CD1c-positive myeloid dendritic cell (primary cell): ENCODE measurements at regions not wholly inside any gene's neighbourhood (a gene's known extent, or its start where the extent isn't known, plus 50 kb on each side); places are given as distances from the start of the nearest gene placed in this dataset.
"Not testable (repeated sequence)": the region's sequence is repeated elsewhere in the genome, so short reads cannot be mapped to it uniquely, and the experiment has no call there.

Source experiments
- DNase-seq: peaks from one replicate; pipeline ENCODE4 v3.0.0-alpha.2; 2016; ENCODE audit errors: extremely low spot score

- no peak for DNase-seq
Observed at GRCh38 chr13:24931450-24932251, 164.3 kb upstream of the PABPC3 start.

- not testable (repeated sequence) for DNase-seq
Observed at GRCh38 chr13:24933106-24934023, 162.6 kb upstream of the PABPC3 start.

DNA sequence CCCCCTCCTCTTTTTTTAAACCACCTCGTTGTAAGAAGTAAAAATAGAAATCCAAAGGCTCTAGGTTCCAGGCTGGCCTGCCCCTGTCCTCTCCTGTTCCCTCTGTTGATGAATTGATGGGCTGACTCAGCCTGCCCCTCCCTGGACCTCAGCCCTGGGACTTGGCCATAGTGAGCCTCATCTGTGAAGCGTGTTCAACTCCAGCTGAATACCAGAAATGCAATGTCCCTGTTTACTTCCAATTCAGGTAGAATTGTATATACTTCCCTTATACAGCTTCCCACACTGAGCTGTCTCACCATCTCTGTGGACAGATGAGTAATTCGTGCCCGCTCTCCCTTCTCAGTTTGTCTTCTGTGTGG lies 161.9 kb upstream of the PABPC3 start:
- DNase-seq = not testable (repeated sequence)

DNA sequence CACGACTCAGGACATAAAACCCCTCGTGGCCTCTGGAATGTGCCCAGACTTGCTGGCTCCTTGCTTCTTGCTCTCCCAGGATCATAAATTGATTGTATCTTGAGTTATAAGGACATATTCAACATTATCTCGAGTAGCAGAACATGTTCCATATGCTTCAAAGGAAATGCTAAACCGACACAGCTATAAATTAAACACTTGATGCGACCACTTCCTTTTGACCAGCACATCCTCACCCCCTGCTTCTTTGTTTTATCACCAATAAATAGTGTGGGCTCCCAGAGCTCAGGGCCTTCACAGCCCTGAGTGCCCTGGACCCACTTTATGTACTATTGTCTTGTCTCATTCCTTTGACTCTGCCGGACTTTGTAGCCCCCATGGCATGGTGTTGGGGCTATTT lies 157.0 kb upstream of the PABPC3 start:
- DNase-seq = no peak

- not testable (repeated sequence) for DNase-seq
Observed at GRCh38 chr13:24941023-24941713, 154.8 kb upstream of the PABPC3 start.

GRCh38 chr13:24943136-24943535 lies 152.8 kb upstream of the PABPC3 start:
- DNase-seq = no peak

DNA sequence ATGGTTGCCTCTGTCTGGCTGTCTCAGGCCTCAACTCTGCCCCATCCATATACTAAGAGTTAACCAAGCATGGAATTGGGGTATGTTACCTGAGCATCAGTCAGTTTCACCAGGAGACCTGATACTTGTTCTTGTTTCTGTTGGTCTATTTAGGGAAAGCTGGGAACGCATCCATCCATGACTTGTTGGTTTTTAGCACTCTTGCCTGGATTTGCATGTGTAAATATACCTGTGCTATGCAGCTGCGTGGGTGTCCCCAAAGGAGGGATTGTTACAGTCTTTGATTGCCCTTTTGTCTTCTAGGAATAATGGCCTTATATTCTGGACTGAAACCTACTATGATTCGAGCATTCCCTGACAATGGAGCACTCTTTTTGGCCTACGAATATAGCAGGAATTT lies 151.9 kb upstream of the PABPC3 start:
- DNase-seq = not testable (repeated sequence)

DNA sequence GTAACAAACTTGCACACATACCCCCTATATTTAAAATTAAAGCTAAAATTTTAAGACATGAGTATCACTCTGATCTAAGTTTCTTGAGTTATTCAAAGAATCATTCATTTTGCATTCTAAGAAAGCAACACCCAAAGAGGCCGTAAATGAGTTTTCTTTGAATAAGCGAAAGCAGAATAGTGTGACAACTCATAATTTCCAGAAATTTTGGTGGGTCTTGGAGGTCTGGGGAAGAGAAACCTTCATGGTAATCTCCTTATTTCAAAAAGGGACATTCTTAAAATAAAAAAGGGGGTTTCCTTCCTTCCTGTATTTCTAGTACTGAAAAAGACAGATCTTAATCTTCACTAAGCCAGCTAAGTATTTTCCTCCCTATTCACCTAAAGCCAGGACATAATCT lies 147.0 kb upstream of the PABPC3 start:
- not testable (repeated sequence) for DNase-seq

- DNase-seq = not testable (repeated sequence)
Observed at GRCh38 chr13:24950611-24951010, 145.3 kb upstream of the PABPC3 start.

GRCh38 chr13:24967970-24968369 lies 128.0 kb upstream of the PABPC3 start:
- DNase-seq = not testable (repeated sequence)

- DNase-seq = not testable (repeated sequence)
Observed at GRCh38 chr13:24968416-24968815, 127.5 kb upstream of the PABPC3 start.

GRCh38 chr13:24973102-24973501 lies 122.8 kb upstream of the PABPC3 start:
- not testable (repeated sequence) for DNase-seq

- DNase-seq = not testable (repeated sequence)
Observed at GRCh38 chr13:24981181-24981803, 114.6 kb upstream of the PABPC3 start.

GRCh38 chr13:24982333-24982999 lies 113.5 kb upstream of the PABPC3 start:
- DNase-seq = no peak

DNA sequence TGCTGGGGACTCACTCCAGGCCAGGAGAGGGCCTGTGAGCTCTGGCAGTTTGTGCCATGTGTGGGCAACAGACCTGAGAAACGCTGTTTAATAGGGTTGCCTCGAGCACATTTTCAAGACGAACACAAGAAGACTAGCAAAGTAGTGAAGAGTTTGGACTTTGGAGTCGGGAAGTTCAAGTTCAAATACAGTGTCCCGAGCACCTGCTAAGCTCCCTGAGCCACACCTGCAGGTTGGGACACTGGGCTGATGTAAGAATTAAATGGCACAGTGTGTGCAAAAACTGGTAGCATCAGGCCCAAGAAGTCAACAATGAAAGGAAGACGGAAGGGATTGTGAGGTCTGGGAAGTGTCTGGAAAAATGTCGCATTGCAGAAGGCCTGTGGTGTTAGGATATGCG lies 112.8 kb upstream of the PABPC3 start:
- no peak for DNase-seq

DNA sequence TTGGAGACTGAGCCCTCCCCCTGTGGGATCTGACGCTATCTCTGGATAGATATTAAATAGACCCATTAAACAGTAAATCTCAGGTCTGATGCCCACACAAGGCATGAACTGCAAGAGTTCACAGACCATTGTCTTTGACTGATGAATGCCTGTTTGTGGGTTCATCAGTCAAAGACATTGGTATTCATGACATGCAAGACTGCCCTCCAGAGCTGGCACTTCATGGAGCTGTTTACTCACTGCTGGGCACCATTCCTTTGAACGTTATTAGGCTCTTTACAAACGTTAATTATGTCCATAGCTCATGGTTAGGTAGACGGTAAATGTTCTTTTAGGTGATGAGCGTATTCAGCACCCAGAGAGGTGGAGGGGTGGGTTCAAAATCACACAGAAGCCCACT lies 111.8 kb upstream of the PABPC3 start:
- DNase-seq = no peak

DNA sequence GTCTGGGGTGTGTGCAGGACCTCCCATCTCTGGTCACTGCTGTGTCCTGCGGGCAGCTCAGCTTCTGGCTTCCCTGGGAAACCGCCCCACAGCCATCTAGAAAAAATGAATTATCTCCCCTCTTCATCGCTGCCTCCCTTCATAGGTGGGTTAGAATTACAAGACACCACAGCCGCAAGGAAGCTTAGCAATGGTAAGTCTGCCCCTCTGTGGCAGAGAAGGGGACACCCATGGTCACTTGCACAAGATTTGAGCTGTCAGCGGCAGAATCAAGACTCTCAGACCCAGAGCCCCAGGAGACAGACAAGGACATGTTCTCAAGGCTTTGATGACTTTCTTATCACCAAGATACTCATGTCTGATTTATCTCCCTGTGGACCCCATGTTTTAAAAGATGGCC lies 110.8 kb upstream of the PABPC3 start:
- no peak for DNase-seq

GRCh38 chr13:24985896-24986295 lies 110.0 kb upstream of the PABPC3 start:
- no peak for DNase-seq

DNA sequence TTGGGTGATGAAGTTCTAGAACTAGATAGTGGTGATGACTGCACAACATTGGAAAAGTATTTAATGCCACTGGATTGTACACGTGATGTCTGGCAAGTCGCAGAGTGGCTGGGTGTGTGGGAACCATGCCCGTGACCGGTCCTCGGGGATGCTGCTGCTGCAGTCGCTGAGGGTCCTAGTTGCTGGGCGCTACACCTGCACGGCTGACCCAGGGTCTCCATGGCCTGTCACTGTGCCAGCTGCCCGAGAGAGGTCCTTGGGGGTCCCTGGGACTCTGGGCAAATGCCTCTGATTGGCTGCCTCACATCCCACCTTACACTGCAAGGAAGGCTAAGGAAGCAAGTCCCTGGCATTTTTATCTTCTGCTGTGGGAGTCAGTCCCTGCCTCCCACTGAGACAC lies 109.1 kb upstream of the PABPC3 start:
- DNase-seq = no peak

DNA sequence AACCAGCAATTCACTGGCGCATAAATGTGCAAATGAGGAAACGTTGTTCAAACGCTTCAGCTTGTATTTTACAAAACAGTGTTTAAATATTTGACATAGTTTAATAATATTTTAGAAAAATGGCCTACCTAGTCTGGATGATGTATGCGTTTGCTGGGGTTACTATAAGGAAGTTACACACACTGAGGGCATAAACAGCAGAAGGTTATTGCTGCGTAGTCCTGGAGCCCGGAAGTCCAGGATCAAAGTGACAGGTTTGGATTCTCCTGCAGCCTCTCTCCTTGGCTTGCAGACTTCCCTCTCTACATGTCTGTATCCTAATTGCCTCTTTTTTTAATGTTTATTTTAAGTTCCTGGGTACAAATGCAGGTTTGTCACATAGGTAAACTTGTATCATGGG lies 106.0 kb upstream of the PABPC3 start:
- not testable (repeated sequence) for DNase-seq

- peak; percentile 41 for DNase-seq
Observed at GRCh38 chr13:24992946-24993345, 103.0 kb upstream of the PABPC3 start.
